GM21423 (cell line): ENCODE measurements at regions not wholly inside any gene's neighbourhood (a gene's known extent, or its start where the extent isn't known, plus 50 kb on each side); places are given as distances from the start of the nearest gene placed in this dataset.
"Not testable (repeated sequence)": the region's sequence is repeated elsewhere in the genome, so short reads cannot be mapped to it uniquely, and the experiment has no call there.

Experiments used
- ATAC-seq: cut with Tn5 transposase; IDR thresholded peaks from one replicate; pipeline ENCODE4 v1.9.1; 2021; ENCODE audit warnings: mild to moderate bottlenecking, moderate library complexity; ENCODE audit not compliant: unreplicated experiment

- ATAC-seq, result no peak
These were observed 66.1 kb downstream of the GADD45G start for GRCh38 chr9:89670801-89671434.

GRCh38 chr9:89674667-89675057 is 69.8 kb downstream of the GADD45G start:
- ATAC-seq, result no peak

GRCh38 chr9:89675058-89675742 is 70.4 kb downstream of the GADD45G start:
- ATAC-seq, result no peak

GRCh38 chr9:89676281-89676680 is 71.5 kb downstream of the GADD45G start:
- no peak for ATAC-seq

GRCh38 chr9:89677702-89678395 is 73.0 kb downstream of the GADD45G start:
- no peak for ATAC-seq

GRCh38 chr9:89678396-89679015 is 73.7 kb downstream of the GADD45G start:
- no peak for ATAC-seq

GRCh38 chr9:89679016-89679415 is 74.2 kb downstream of the GADD45G start:
- ATAC-seq, result no peak

- ATAC-seq, result no peak
These were observed 74.8 kb downstream of the GADD45G start for GRCh38 chr9:89679581-89679980.

GRCh38 chr9:89680547-89681467 is 76.0 kb downstream of the GADD45G start:
- no peak for ATAC-seq

- not testable (repeated sequence) for ATAC-seq
These were observed 76.7 kb downstream of the GADD45G start for GRCh38 chr9:89681468-89681859.

- no peak for ATAC-seq
These were observed 78.8 kb downstream of the GADD45G start for GRCh38 chr9:89683626-89684025.

GRCh38 chr9:89684218-89684617 is 79.4 kb downstream of the GADD45G start:
- ATAC-seq, result no peak

- no peak for ATAC-seq
These were observed 80.3 kb downstream of the GADD45G start for GRCh38 chr9:89684912-89685636.

- ATAC-seq, result no peak
These were observed 80.9 kb downstream of the GADD45G start for GRCh38 chr9:89685698-89686097.

- no peak for ATAC-seq
These were observed 81.3 kb downstream of the GADD45G start for GRCh38 chr9:89686126-89686525.

GRCh38 chr9:89686621-89687020 is 81.8 kb downstream of the GADD45G start:
- no peak for ATAC-seq

GRCh38 chr9:89687188-89687587 is 82.4 kb downstream of the GADD45G start:
- no peak for ATAC-seq

GRCh38 chr9:89687848-89688247 is 83.0 kb downstream of the GADD45G start:
- no peak for ATAC-seq

- ATAC-seq, result not testable (repeated sequence)
These were observed 84.5 kb downstream of the GADD45G start for GRCh38 chr9:89689321-89689720.

GRCh38 chr9:89690334-89690912 is 85.6 kb downstream of the GADD45G start:
- ATAC-seq, result peak; percentile 87
